Mesenchymal stem cell (in vitro differentiated cells and primary cell): ENCODE measurements at regions not wholly inside any gene's neighbourhood (a gene's known extent, or its start where the extent isn't known, plus 50 kb on each side); places are given as distances from the start of the nearest gene placed in this dataset. TPM values are rescaled to one million over a fixed set of nuclear protein-coding genes. Genes with fewer than 3 reads are reported as not detected.

Source experiments
- small RNA-seq: library from polyadenylated mRNA; stranded (forward); fragments of <200 nt; extraction: miRNeasy Mini kit (QIAGEN cat#:217004); gene quantifications from one replicate; pipeline ENCODE3, GENCODE V24; 2013; ENCODE audit warnings: low read depth

Small RNA genes lying in the stretch of these regions (small RNA-seq; reads per million reads assigned to genes)
- not detected for gene AL355298.1
